HG03064 (cell line): ENCODE measurements at regions not wholly inside any gene's neighbourhood (a gene's known extent, or its start where the extent isn't known, plus 50 kb on each side); places are given as distances from the start of the nearest gene placed in this dataset.
"Not testable (repeated sequence)": the region's sequence is repeated elsewhere in the genome, so short reads cannot be mapped to it uniquely, and the experiment has no call there.

ENCODE experiments used
- ATAC-seq: cut with Tn5 transposase; IDR thresholded peaks from one replicate; pipeline ENCODE4 v1.9.1; 2021; ENCODE audit warnings: low read depth; ENCODE audit not compliant: unreplicated experiment

GRCh38 chr6:113055061-113055460 lies 707.9 kb downstream of the RFPL4B start:
- ATAC-seq, result no peak

- no peak for ATAC-seq
Measured at GRCh38 chr6:113055998-113056397, 708.9 kb downstream of the RFPL4B start.

- no peak for ATAC-seq
Measured at GRCh38 chr6:113057567-113058053, 710.5 kb downstream of the RFPL4B start.

DNA sequence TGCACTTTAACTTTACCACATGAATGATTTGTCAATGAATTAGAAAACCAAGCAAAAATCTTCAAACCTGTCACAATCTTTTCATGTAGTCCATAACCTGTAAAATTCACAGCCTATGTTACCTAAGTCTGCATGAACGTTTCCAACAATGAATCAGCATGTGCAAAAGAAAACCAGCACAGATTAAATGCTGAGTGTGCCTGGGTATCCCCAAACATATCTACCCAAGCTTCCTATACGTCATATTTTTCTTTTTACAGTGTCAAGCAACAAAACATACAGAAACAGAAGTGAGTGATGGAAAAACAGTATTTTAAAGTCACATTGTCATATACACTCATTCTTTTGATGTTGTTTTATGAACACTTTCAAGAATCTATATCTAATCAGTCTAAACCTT lies 713.5 kb downstream of the RFPL4B start:
- no peak for ATAC-seq

DNA sequence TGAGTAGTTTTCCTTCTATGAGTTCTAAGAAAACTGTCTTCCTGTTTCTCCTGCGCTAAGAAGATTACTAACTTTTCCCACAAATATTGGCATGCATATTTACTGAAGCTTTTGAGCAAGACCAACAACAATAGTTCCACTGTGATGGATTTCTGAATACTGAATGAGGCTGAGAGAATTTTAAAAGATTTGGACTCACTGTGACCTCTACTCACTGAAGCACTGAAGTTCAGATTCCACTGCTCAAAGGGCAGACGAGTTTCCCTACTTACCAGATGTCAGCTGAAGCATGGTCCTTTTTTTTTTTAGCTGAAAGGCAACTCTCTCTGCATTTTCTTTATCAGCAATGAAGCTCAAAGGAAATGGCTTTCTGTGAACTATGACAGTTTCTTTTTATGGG lies 718.5 kb downstream of the RFPL4B start:
- no peak for ATAC-seq

DNA sequence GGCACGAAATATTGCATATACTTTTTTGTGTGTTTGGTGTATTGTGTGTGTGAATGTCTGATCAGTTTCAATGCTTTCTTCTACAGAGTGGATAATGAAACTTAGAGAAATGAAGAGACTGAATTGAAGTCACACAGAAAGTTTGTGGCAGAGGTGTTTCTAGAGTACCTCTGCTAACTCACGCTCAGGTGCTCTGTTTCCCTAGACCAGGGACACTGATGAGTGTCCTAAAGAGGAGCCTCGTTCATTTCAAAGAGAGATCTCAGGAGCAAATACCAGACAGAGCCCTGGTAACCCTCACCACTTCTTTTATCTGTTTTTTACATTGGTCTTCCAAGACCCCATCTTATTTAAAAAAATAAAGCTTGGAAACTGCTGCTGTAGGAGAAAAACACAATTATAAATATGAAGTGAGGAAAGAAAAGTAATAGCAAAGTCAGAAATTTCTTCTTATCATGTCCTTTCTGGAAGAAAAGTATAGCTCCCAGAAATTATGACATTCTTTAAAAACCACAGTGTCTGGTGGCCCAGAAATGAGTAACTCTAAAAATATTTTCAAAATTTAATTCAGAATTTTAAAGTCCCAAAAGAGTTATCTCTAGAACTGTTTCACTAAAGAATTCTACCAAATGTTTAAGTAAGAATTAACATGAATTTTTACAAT lies 720.6 kb downstream of the RFPL4B start:
- ATAC-seq, result no peak

DNA sequence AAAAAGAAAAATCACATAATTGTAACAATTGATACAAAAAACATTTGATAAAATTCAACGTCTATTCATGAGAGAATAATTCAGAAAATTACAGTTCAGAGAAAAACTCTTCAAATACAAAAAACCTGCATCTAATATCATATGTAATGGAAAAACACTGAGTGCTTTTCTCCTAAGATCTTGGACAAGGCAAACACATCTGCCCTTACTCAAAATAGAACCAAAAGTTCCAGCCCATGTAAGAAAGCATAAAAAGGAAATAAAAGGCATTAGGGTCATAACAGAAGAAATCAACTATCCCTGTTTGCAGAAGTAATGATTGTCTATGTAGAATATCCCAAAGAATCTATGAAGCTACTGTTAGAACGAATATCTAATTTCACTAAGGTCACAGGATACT lies 721.4 kb downstream of the RFPL4B start:
- ATAC-seq, result no peak

- not testable (repeated sequence) for ATAC-seq
Measured at GRCh38 chr6:113070681-113071080, 723.6 kb downstream of the RFPL4B start.

- no peak for ATAC-seq
Measured at GRCh38 chr6:113073611-113074191, 726.6 kb downstream of the RFPL4B start.

- no peak for ATAC-seq
Measured at GRCh38 chr6:113076116-113076515, 729.0 kb downstream of the RFPL4B start.

DNA sequence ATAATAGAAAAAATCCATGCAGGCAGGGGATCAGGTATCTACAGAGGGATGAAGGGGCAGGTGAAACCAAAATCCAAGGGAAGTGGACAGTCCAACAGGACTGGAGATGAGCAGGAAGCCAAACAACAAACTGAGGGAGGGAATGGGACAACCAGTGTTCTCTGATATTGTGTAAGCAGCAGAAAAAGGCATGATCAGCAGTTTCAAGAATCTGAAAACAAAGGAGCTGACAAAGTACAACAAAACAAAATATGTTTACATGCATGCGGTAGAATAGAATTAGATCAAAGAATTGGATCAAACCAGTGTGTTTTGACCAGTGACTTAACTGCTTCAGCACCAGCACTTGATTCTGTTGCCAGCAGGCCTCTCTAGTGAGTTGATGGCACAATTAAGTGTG lies 729.7 kb downstream of the RFPL4B start:
- no peak for ATAC-seq

- no peak for ATAC-seq
Measured at GRCh38 chr6:113077794-113078193, 730.7 kb downstream of the RFPL4B start.

DNA sequence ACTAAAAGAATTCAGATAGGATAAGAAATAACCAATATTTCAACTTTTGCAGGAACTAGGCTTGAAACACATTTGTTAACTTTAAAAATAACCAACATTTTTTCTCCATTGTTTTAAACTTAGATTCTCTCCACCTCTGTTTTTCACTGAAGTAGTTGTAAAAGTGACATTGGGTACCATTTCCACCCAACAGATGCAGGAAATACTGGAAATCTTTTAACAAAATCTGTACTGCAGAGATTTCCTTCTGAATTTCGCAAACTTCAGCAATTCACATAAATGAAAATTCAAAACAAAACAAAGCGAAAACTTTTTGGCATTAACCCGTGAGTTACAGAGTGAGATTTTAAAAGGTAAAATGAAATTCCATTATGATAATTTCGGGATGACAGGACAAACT lies 731.7 kb downstream of the RFPL4B start:
- no peak for ATAC-seq

GRCh38 chr6:113082745-113083144 lies 735.6 kb downstream of the RFPL4B start:
- ATAC-seq, result no peak

- ATAC-seq, result no peak
Measured at GRCh38 chr6:113083947-113084346, 736.8 kb downstream of the RFPL4B start.

DNA sequence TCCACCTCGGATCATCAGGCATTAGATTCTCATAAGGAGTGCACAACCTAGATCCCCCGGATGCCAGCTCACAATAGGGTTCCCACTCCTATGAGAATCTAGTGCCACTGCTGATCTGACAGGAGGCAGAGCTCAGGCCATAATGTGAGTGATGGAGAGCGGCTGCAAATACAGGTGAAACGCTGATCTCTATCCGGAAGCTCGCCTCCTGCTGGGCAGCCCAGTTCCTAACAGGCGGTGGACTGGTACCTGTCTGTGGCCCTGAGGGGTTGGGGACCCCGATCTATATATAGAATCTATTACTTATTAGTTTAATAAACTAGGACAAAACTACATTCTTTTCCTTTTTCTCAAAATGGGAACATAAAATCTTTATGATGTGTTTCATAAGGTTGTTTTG lies 741.9 kb downstream of the RFPL4B start:
- ATAC-seq, result no peak

GRCh38 chr6:113092795-113093194 lies 745.7 kb downstream of the RFPL4B start:
- ATAC-seq, result no peak

DNA sequence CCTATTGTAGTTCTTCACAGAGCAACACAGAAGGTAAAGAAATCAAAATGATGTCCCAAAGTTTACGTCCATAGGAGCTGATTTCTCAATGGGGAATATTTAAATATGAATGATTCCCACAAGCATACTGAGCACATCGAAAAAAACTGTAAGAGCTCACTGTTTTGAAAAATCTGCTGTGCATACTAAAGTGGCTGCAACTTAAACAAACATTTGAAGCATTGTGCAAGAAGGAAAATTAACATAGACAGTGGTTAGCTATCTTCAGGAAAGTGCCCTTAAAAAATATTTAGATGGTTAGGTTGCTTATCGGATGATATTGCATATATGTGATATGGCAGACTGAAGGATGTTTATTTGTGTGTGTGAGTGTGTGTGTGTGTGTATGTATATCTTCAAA lies 747.6 kb downstream of the RFPL4B start:
- ATAC-seq, result no peak

DNA sequence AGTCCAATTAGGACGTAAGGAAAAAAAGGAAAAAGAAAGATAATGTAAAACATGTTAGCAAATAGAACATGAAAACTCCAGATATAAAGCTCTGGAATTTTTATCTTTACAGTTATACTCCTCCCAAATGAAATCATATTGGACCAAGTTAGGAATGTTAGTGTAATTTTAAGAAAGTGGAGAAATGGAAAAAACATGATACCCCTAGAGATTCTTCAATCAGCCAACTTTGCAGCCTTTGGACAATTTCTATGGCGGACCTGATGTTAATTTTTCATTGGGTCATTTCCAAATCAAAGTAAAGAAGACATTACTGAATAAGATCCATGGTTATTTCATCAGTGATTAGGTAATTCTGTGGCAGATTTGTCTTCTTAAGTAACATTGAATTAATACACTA lies 748.7 kb downstream of the RFPL4B start:
- ATAC-seq, result no peak

- no peak for ATAC-seq
Measured at GRCh38 chr6:113102761-113103160, 754.4 kb upstream of the MARCKS start.

GRCh38 chr6:113103634-113104361 lies 753.3 kb upstream of the MARCKS start:
- ATAC-seq, result no peak

GRCh38 chr6:113104541-113104940 lies 752.6 kb upstream of the MARCKS start:
- no peak for ATAC-seq
